Suprapubic skin (tissue), 3 donors: ENCODE measurements at regions not wholly inside any gene's neighbourhood (a gene's known extent, or its start where the extent isn't known, plus 50 kb on each side); places are given as distances from the start of the nearest gene placed in this dataset.

Source experiments
- POLR2AphosphoS5 ChIP-seq, 3 donors: sonication (generic); formaldehyde crosslinking; IDR thresholded peaks; one replicate each; pipeline ENCODE4 v1.6.1; 2017; ENCODE audit warnings: antibody characterized with exemption in 3 of 3
- TF ChIP-seq, protein P1 (sequence below), 2 donors: fragments of 200-600 bp in 1 of 2; fragments of 450-650 bp in 1 of 2; sonication (generic) in 1 of 2; IDR thresholded peaks; one replicate each; pipeline ENCODE4 v1.5.1; 2016 to 2019; ENCODE audit warnings: antibody characterized with exemption in 2 of 2, mild to moderate bottlenecking in 1 of 2, moderate library complexity in 1 of 2

DNA sequence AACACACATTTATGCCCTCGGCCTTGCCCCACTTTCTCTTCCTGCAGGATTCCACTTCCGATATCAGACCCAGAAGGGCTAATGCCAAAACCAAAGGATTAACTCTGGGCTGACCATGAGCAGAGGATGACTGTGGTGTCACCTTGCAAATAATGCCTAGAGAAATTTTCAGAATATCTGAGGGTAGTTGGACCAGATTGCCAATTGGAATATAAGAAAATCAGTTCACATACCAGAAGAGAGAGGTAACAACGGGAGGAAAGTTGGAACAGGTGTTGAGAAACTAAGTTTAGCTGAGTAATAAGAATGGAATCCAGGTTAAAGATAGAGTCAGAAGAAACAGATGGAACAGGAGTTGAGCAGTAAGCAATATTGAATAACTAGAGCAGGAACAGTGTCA, 232.7 kb upstream of the UBE2E3 start:
- TF ChIP-seq, protein P1, sequence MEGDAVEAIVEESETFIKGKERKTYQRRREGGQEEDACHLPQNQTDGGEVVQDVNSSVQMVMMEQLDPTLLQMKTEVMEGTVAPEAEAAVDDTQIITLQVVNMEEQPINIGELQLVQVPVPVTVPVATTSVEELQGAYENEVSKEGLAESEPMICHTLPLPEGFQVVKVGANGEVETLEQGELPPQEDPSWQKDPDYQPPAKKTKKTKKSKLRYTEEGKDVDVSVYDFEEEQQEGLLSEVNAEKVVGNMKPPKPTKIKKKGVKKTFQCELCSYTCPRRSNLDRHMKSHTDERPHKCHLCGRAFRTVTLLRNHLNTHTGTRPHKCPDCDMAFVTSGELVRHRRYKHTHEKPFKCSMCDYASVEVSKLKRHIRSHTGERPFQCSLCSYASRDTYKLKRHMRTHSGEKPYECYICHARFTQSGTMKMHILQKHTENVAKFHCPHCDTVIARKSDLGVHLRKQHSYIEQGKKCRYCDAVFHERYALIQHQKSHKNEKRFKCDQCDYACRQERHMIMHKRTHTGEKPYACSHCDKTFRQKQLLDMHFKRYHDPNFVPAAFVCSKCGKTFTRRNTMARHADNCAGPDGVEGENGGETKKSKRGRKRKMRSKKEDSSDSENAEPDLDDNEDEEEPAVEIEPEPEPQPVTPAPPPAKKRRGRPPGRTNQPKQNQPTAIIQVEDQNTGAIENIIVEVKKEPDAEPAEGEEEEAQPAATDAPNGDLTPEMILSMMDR (IDR thresholded peaks at IDR 0.05): no peak
- no peak for TF ChIP-seq POLR2AphosphoS5 (IDR thresholded peaks at IDR 0.05)
